GM20431 (cell line): ENCODE measurements at regions not wholly inside any gene's neighbourhood (a gene's known extent, or its start where the extent isn't known, plus 50 kb on each side); places are given as distances from the start of the nearest gene placed in this dataset.

ENCODE experiments used
- in situ Hi-C: fragments of 300-500 bp; cut with MseI, MboI; formaldehyde crosslinking; loops from one replicate; pipeline ENCODE4 v1.15.0; 2020; ENCODE audit warnings: low sequenced_read_pairs; ENCODE audit not compliant: unreplicated experiment

- in situ Hi-C loops: no loop called here
Observed at GRCh38 chr22:49503896-49504521, 323.7 kb downstream of the BRD1 start.

GRCh38 chr22:49503321-49503720, 324.4 kb downstream of the BRD1 start:
- in situ Hi-C loops: no loop called here

GRCh38 chr22:49502126-49502826, 325.4 kb downstream of the BRD1 start:
- in situ Hi-C loops: no loop called here

GRCh38 chr22:49500942-49501395, 326.7 kb downstream of the BRD1 start:
- in situ Hi-C loops: no loop called here

- in situ Hi-C loops: no loop called here
Observed at GRCh38 chr22:49500076-49500460, 327.6 kb downstream of the BRD1 start.

GRCh38 chr22:49499433-49500075, 328.1 kb downstream of the BRD1 start:
- in situ Hi-C loops: no loop called here

DNA sequence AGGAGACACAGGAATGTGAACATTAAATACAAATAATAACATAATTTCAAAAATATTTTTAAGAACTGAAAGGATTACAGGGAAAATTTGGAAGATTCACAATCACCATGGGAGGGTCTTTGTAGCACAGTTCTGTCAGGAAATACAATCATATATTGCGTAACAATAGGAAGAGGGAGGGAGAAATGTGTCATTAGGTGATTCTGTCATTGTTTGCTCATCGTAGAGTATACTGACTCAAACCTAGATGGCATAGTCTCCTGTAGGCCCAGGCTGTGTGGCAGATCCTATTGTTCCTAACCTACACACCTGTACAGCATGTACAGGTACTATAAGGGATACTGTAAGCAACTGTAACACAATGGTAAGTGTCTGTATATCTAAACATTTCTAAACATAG, 330.4 kb downstream of the BRD1 start:
- in situ Hi-C loops: no loop called here

GRCh38 chr22:49494555-49494954, 333.1 kb downstream of the BRD1 start:
- in situ Hi-C loops: no loop called here

- in situ Hi-C loops: no loop called here
Observed at GRCh38 chr22:49492741-49493251, 334.9 kb downstream of the BRD1 start.

- in situ Hi-C loops: no loop called here
Observed at GRCh38 chr22:49492308-49492707, 335.4 kb downstream of the BRD1 start.

DNA sequence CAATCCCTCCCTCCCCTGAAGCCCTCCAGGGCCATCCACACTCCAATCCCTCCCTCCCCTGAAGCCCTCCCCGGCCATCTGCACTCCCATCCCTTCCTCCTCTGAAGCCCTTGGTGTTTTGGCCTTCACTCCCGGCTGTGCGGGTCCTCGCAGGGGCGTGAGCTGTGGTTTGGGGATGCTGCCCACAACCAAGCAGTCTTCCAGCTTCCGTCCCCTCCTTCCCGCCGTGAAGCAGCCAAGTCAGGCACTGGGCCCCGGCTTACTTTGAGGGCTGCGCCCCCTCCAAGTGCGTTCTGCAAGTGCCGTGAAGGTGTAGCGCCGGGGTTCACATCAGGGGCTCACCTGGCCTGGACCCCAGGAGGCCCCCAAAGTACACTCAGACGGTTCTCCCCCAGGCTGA, 335.9 kb downstream of the BRD1 start:
- in situ Hi-C loops: no loop called here

DNA sequence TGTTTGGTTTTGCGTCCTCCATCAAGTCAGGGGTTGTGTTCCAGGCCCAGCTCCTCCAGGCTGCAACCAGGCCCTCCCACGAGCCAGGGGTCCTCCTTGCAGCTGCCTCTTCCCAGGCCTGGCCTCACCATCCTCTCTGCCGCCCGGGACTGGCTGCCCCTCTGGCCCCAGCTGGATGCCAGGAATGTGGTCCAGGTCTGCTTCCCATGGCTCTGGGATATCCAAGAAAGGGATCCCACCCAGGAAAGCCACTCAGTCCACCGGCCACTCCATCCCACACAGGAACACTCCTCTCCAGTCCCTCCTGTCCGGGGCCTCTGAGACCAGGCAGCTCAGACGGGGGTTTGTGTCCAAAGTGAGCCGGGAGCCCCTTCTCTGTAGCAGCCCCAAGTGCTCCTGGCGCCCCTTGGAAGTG, 336.4 kb downstream of the BRD1 start:
- in situ Hi-C loops: no loop called here

- in situ Hi-C loops: no loop called here
Observed at GRCh38 chr22:49490692-49491091, 337.0 kb downstream of the BRD1 start.

DNA sequence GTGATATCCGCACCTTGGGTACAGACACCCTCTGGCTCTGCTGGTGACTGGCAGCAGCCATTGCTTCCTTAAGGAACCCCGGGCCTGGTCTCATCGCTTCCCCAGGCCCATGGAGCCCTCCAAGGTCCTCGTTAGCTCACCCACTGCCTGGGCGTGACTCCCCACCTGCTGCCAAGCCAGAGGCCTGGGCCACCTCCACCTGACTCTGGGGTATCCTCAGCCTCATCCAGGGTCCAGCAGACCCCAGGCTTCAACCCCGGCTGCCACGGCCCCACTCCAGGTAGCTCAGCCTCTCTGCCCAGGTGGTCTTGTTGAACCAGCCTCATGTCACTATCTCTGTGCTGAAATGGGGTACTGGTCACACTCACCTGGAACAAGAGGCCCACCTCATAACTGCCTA, 337.9 kb downstream of the BRD1 start:
- in situ Hi-C loops: no loop called here

DNA sequence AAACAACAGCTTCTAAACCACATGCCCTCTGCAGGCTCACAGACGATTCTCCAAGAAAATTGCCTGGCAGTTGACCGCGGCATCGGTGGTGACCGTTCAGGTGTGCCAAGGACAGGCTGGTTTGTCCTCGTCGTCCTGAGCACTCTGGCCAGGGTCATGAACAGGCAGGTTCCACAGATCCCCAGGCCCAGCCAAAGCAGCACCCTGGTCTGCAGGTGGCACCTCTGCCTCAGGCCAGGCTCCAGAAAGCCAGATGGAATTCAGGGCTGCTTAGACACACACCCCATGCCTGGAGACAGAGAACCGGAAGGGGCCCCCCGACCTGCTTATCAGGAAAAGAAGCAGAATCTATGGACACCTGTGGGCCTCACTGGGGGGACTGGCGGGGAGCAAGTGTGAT, 338.7 kb downstream of the BRD1 start:
- in situ Hi-C loops: no loop called here

DNA sequence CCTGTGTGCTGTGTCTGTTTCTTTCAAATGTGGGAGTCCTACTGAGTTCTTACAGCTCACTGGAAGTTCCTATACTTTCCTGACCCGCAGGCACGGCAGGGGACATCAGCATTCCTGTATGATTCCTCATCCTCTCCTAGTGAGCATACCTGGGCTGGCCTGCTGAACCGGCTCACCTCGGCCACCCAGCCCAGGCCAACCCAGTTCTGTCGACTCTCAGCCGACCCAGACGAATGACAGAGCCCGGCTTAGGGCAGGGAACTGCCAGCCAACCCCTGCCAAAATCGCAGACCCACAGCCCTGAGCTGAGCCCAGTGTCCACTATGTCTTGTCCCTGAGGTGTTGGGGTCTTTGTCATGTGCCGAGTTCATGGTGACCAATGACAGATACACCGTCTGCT, 339.7 kb downstream of the BRD1 start:
- in situ Hi-C loops: no loop called here

GRCh38 chr22:49486225-49486624, 341.4 kb downstream of the BRD1 start:
- in situ Hi-C loops: no loop called here

GRCh38 chr22:49483946-49484345, 343.7 kb downstream of the BRD1 start:
- in situ Hi-C loops: no loop called here

GRCh38 chr22:49483281-49483870, 344.3 kb downstream of the BRD1 start:
- in situ Hi-C loops: no loop called here

GRCh38 chr22:49482811-49483210, 344.9 kb downstream of the BRD1 start:
- in situ Hi-C loops: no loop called here
